Right renal cortex interstitium (tissue), 3 donors: ENCODE measurements at regions not wholly inside any gene's neighbourhood (a gene's known extent, or its start where the extent isn't known, plus 50 kb on each side); places are given as distances from the start of the nearest gene placed in this dataset.
A peak's percentile ranks its signal among the peaks of the same experiment; 100 is the strongest.
"Not testable (repeated sequence)": the region's sequence is repeated elsewhere in the genome, so short reads cannot be mapped to it uniquely, and the experiment has no call there.

Source experiments
- DNase-seq, 3 donors: peaks; one replicate each; pipeline ENCODE4 v3.0.0-alpha.2; 2013; ENCODE audit warnings: low read depth in 3 of 3, low spot score in 2 of 3

DNA sequence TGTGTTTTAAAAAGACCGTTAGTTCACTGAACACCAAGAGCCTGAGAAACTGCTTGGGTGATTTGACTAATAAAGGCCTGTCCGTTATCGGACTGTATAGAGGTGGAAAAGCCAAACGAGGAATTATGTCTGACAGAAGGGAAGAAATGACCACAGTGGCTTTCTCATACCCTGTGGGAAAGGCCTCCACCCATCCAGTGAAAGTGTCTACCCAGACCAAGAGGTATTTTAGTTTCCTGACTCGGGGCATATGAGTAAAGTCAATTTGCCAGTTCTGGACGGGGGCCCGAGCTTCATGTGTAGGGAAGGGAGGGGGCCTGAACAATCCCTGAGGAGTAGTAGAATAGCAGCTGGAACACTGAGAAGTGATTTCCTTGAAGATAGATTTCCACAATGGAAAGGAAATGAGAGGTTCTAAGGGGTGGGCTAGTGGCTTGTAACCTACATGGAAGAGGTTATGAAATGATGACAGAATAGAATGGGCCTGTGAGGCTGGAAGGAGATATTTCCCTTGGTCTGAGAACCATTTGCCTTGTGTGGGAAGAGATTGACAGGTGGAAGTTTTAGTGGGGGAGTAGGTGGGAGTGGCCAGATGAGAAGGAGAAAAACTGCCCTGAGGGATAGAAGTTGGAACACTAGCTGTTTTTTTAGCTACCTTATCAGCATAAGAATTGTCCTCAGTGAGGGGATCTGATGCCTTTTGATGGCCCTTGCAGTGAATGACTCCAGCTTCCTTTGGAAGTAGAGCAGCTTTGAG is 106.4 kb upstream of the PPM1J start:
- DNase-seq, result not testable (repeated sequence)

DNA sequence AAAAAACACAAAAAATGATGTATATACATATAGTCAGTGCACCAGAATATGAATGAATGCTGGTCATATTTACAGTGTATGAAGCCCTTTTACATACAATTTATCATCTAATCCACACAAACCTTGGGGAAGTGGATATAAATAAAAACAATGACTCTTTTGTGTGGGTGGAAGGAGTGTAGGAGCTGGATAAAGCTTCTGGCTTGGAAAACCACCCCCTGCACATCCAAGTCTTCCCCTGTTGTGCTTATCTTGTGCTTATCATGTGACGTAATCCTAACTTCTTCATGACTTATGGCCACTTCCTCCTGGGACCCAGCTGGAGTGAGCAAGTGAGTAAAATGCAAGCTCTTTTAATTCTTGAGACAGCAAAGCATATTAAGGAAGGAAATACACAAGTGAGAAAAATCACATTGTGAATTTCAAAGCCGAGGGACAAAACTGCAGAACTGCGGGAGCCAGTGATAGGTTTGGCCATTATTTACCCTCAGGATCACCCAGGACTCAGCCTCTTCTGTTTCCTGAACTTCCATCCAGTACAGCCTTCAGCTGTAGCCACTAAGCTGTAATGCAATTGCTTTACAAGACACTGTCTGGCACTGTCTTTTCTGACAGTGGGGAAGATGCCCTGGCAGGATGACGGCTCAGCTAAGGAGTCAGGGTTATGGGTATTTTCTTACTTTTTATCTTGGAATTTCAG is 104.0 kb upstream of the PPM1J start:
- no peak for DNase-seq

DNA sequence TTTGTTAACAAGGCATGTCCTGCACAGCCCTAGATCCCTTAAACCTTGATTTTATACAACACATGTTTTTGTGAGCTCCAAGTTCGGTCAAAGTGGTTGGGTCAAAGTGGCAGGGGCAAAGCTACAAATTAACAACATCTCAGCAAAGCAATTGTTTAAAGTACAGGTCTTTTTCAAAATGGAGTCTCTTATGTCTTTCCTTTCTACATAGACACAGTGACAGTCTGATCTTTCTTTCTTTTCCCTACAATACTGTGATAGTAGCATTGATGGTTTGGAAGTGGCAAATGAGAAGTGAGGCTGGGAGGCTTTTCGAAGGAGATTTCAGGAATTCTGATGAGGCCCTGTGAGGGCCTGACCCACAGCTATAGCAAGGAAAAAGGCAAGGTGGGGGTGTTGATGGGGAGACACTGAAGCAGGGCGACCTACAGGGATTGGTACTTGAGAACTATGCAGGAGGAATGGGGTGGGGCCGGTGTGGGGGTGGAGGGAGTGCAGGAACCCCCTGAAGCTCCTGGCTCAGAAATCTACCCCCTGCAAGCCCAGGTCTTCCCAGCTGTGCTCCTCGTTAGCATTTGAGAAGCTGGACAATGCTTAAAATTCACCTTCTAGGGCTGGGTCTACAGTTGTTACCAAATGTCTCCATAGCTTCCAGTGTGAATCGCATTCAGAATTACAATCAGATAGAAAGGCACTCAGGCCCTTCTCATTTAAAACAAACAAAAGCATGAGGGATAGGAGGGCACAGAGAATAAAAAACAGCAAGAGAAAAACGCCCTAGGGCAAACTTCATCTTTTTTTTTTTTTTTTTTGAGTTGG is 102.6 kb upstream of the PPM1J start:
- DNase-seq, result no peak

DNA sequence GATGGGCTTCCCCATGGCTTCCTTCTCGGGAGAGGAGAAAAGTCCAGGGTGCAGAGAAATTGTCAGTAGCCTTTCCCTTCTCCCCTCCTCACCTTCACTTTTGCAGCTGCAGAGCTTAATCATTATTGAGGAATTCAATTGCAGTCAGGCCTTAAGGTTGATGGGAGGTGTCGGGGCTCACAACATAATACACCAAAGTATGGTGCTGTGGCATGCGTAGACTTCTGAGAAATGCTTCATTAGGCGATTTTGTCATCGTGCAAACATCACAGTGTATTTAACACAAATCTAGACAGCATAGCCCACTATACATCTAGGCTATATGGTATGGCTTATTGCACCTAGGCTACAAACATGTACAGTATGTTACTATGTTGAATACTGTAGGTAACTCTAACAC is 100.2 kb upstream of the PPM1J start:
- DNase-seq, result no peak

DNA sequence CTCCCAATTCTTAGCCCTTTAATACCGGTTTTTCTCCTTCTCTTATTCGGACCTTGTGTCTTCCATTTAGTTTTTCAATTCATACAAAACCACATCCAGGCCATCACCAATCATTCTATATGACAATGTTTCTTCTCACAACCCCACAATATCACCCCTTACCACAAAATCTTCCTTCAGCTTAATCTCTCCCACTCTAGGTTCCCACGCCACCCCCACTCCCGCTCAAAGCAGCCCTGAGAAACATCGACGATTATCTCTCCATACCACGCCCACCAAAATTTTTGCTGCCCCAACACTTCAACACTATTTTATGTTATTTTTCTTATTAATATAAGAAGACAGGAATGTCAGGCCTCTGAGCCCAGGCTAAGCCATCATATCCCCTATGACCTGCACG is 99.5 kb upstream of the PPM1J start:
- DNase-seq, result not testable (repeated sequence)

DNA sequence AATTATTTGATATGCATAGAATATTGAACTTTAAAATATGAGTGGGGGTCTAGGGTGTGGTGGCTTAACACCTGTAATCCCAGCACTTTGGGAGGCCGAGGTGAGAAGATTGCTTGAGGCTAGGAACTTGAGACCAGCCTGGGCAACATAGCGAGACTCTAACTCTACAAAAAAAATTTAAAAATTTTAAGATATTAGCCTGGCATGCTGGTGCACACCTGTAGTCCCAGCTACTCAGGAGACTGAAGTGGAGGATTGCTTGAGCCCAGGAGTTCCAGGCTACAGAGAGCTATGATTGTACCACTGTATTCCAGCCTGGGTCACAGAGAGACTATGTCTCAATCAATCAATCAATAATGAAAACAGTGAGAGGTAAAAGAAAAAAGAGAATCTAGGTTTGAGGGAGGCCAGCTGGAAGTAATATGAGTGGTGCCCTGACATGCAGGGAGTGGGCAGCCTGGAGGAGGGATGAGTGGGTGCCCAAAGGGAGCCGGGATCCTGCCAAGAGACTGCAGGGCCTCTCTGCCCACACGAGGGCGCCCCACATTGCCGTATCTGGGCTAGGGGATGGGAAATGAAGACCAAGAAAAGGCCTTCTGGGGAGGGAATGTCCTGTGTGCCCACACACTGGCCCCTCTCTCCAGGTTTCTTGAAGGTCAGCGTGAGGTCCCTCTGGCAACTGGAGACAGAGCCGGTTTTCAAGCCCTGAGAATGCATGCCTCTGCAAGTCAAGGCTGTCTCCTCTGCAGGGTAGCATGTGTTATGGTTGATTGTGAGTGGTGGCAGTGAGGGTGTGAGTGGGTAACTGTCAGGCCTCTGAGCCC is 93.9 kb upstream of the PPM1J start:
- DNase-seq, result peak in 1 of 3 donors; percentile 57

DNA sequence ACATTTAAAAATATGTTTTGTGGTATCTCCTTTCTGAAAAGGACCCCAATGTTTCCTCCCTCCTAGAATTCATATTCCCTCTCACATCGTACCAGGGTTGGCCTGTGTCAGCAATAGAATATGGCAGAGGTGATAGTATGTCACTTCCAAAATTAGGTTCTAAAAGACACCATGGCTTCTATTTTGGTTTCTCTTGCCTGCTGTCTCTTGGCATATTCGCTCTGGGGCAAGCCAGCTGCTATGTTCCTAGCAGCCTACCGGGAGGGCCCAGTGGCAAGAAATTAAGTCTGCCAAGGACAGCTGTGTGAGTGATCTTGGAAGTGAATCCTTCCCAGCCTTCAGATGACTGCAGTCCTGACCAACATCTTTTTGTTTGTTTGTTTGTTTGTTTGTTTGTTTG is 92.9 kb upstream of the PPM1J start:
- no peak for DNase-seq

DNA sequence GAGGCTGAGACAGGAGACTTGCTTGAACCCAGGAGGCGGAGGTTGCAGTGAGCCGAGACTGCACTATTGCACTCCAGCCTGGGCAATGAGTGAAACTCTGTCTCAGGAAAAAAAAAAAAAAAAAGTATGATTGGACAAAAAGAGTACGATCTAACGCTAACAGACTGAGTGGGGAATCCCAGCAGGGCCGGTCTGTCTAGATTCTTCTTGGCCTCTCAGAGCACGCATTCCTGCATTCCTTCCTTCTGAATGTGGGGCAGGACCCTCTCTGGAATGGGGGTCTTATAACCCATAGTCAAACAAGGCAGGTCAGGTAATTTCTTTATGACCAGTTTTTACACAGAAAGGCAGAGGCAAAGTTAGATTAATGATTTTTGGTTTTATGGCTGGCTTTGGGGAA is 92.0 kb upstream of the PPM1J start:
- DNase-seq, result no peak

DNA sequence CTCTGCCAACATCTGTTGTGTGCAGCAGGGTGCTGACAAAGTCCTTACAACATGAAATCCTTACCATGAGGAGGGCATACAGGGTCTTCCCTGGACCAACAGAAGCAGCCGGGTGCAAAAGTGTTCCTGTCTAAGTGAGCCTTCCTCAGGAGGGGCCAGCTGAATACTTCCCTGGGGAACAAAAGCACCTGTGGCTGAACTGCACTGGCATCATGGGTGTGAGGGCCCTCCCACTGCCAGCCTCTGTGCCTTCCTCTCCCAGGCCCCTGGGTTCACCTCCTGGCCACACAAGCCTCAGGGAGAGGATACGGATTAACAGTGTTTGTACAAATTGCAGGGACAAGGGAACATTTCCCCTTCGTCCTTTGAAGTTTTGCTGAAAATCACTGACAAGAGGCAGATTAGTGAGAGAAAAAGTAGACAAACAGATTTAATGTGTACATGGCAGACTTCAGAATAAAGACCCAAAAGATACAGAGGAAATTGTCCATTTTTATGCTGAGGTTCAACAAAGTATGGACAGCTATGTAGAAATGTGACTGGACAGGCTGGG is 91.0 kb upstream of the PPM1J start:
- no peak for DNase-seq

DNA sequence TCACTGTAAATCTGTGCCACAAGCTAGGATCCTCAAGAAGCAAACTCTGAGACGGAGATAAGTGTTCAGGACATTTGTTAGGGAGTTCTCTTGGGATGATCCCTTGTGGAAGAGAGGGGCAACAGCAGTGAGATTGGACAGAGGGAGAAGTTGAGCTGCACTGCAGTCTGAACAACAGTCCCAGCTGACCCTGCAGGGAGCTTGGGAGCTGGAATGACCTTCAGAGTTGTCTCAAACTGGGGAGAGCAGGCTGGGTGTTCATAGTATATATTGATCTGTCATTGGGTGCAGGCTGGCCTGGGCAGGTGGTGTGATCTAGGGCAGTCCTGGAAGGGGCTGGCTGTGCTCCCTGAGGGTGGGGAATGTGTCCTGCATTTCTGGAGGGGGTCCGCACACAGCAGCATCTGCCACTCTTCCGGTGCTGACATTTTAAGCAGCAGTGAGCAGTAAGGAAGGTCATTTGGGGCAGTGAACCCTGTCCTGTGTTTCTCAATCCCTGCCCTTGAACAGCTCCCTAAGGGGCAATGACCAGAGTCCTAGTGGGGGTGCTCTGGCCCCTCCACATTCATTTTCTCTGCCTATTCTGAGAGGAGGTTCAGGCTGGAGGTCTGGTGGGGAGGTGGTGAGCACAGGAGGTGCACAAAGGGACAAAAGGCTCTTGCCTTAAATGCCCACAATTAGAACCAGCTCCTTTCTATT is 90.2 kb upstream of the PPM1J start:
- DNase-seq, result no peak

DNA sequence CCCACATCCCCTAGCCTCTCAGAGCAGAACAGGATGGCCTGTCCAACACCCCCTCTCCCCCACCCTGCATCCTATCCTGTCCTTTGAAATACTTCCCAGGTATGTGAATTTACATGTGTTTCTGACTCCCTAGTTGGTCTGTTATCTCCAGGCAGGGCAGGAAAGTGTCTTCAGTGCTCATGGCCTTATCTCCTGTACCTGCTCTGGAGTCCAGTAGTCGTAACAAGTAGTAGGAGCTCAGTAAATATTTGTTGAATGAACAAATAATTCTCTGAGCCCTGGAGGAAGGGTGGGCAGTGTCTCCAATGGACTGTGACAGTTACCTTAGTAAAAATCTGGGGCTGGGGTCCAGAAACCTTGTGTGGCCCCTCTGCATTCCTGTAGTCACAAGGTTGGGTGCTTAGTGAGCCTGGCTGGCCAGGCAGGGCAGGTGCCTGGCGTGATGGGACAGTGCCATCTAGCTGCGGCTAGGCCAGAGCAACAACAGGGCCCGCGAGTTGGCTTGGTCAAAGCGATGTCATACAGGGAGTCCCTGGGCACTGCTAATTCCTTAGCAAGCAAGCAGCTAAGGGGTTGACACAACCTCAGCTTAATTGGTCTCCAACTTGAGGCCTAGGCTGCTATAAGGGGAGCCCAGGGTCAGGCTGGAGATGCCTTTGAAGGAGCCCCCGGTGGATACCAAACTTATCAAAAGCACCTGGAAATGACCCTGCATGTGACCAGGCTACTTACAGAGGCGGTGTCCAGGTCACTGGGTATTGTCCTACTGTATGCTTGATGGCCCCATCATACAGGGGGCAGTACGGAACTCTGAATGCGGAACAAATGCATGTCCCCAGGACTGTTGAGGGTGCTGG is 89.0 kb upstream of the PPM1J start:
- DNase-seq, result peak; percentile 36 to 56 (median 47)

GRCh38 chr1:112800289-112800688 is 85.2 kb upstream of the PPM1J start:
- no peak for DNase-seq

DNA sequence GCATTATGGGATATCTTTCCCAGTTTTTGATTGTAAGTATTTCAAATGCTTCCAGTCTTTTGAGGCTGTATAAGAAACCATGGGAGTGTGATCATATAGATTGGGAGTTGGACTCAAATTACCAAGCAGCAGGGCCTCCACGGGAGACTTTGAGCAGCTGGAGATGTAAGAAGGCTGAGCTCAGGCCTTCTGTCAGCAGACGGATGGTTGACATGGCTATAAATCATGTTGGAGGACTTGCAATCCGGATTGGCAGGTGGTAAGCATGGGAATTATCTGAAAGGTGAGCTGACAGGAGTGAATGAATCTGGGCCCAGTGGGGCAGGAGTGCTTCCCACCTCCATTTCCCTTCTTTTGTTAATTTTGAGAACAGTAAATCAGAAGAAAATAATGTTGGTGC is 83.2 kb upstream of the PPM1J start:
- no peak for DNase-seq

DNA sequence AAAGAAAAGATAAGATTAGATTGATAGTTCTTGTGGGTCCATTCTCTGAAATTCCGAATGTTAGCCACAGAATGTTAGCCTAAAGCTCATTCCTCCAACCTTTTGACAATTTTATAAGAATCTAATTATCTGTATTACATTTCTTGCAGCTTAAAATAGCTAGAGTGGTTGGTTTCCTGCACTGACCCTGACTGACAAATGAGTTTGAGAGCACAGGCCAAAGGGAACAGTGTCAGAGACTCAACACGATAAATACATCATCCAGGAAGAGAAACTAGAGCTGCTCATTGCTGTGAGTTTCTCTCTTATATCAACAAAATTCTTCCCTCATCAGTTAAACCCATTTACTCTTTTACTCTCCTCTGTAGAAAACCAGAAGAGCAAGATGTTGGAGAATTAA is 82.1 kb upstream of the PPM1J start:
- no peak for DNase-seq

DNA sequence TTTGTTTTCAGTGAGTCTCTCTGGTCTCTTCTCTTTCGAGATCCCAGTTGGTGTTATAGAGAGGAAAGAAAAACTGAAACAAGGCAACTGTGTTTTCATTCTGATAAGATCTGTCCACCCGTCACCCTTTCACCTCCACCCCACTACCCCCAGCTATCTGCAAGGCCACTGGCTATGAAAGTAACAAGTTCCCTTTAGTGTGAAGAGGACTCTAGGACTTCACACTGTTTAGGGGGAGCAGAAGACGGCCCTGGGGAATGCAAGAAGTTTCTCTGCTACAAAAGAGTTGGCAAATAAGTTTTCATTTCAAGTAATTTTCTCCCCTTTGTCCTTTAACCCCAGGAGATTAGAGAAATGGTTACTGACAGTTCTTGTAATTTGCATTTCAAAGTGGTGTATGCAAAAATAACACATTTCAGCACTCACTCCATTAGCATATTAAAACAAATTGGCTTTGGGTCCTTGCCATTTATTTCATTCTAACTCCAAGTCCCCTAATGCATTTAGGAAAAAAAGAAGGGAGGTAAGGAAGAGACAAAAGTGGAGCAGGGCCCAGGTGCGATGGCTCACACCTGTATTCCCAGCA is 79.6 kb upstream of the PPM1J start:
- DNase-seq, result no peak

DNA sequence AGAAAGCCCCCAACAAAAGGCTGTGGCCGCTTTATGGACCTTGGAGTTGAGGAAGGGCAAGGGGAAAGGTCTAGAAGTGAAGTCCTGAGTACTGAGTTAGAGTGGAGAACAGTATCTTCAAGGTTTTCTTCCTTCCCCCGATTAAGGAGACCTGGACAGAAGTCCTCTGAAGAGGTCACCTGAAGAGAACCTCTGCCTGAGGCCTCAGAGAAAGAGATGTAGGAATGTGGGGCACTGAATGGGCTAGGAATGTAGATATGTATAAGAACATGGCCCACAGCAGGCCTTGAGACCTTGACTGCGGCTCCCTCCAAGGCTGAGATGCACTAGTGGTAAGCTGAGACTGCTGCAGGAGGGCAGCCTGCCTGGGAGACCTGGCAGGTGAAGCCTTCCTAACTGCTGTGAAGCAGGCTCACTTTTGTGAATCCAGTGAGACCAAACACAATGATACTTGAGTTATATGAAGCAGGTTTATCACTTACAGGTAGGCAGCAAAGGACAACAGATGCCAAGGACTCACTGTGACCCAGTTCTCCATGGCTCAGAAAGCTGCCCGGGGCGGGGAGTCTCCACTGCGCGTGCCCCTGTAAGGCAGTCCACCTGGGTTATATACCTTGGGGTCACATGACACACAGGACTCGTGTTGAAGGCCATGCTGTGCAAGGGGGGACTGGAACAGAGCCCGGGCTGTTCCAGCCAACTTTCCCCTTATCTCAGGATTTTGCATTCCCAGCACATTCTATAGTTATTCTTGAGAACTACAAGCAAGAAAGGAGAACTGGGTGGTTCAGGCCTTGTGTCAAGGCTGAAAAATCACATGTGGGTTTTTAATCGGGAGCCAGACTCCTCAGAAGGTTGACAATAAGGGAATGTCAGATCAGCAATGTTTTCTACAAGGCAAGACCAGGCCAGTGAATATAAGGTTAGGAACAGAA is 78.8 kb upstream of the PPM1J start:
- no peak for DNase-seq

DNA sequence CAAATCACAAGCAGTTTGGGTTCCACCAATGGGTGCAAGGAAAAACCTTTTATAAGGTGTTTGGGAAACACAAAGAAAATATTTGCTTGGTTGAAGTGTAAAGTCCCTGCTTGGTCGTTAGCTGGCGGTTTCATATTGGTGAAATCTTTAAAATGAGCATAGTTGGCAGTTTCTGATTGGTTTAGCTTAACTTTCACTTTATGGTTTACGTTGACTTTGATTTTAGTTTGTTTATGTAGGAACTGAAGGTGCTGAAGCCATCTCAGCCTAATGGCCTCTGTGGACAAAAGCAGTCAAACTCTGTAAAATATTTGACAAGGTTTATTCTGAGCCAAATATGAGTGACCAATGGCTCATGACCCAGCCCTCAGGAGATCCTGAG is 76.6 kb upstream of the PPM1J start:
- DNase-seq, result no peak
